ENCODE measurements at regions not wholly inside any gene's neighbourhood (a gene's known extent, or its start where the extent isn't known, plus 50 kb on each side); places are given as distances from the start of the nearest gene placed in this dataset.

- H3K27ac ChIP-seq = no peak overlapping the region
- intact Hi-C loops (cut with DNase I) = no loop called here
- 79 to 82% methylated on average over 3 of the region's 3 CpGs for WGBS, 2 donors
- TF ChIP-seq POLR2A (IDR thresholded peaks at IDR 0.05) = no peak
- TF ChIP-seq CTCF (IDR thresholded peaks at IDR 0.05) = no peak
- no peak overlapping the region for H3K4me3 ChIP-seq
- no peak for DNase-seq
- H3K27me3 ChIP-seq = no peaks in the 10 kb centered on the region
- H3K36me3 ChIP-seq = no peaks in the 10 kb centered on the region
- peaks cover 0 to 4% (median 0%) of the 10 kb centered on the region in 3 donors for H3K9me3 ChIP-seq
- H3K4me1 ChIP-seq = no peaks in the 10 kb centered on the region
These were observed 724.0 kb upstream of the MIR17HG start for GRCh38 chr13:90623318-90624011.

- no peak overlapping the region for H3K27ac ChIP-seq
- TF ChIP-seq POLR2A (IDR thresholded peaks at IDR 0.05) = no peak
- no peak for TF ChIP-seq CTCF (IDR thresholded peaks at IDR 0.05)
- H3K9me3 ChIP-seq = no peaks in the 10 kb centered on the region
- H3K4me1 ChIP-seq = no peaks in the 10 kb centered on the region
- no peaks in the 10 kb centered on the region for H3K36me3 ChIP-seq
- intact Hi-C loops (cut with DNase I) = no loop called here
- DNase-seq = no peak
- H3K27me3 ChIP-seq = no peaks in the 10 kb centered on the region
- WGBS, 2 donors = 65 to 79% methylated on average over 1 of the region's 1 CpG
- H3K4me3 ChIP-seq = no peak overlapping the region
These were observed 719.7 kb upstream of the MIR17HG start for GRCh38 chr13:90627813-90628212.

- WGBS, 2 donors = 58 to 75% methylated on average over 4 of the region's 4 CpGs
These were observed 719.0 kb upstream of the MIR17HG start for GRCh38 chr13:90628471-90628870.

GRCh38 chr13:90630716-90631115 lies 716.8 kb upstream of the MIR17HG start:
- no peaks in the 10 kb centered on the region for H3K36me3 ChIP-seq

More at GRCh38 chr13:90628471-90628870, 719.0 kb upstream of the MIR17HG start:
- Histone ChIP-seq H3K36me3 (no peaks in the 10 kb centered on the region), H3K27me3 (no peaks in the 10 kb centered on the region), H3K27ac (no peak overlapping the region), H3K4me3 (no peak overlapping the region), H3K9me3 (no peaks in the 10 kb centered on the region), H3K4me1 (no peaks in the 10 kb centered on the region)
- DNase-seq = no peak
- intact Hi-C loops (cut with DNase I) = no loop called here
- TF ChIP-seq CTCF (IDR thresholded peaks at IDR 0.05) = no peak

GRCh38 chr13:90632184-90632583 lies 715.3 kb upstream of the MIR17HG start:
- no peak for DNase-seq
- 70 to 71% methylated on average over 3 of the region's 3 CpGs for WGBS, 2 donors
- H3K36me3 ChIP-seq = no peaks in the 10 kb centered on the region
- no peak overlapping the region for H3K4me3 ChIP-seq
- no peak overlapping the region for H3K27ac ChIP-seq
- no peaks in the 10 kb centered on the region for H3K9me3 ChIP-seq
- no peaks in the 10 kb centered on the region for H3K4me1 ChIP-seq
- TF ChIP-seq POLR2A (IDR thresholded peaks at IDR 0.05) (no peak), CTCF (IDR thresholded peaks at IDR 0.05) (no peak)
- intact Hi-C loops (cut with DNase I) = no loop called here
- no peaks in the 10 kb centered on the region for H3K27me3 ChIP-seq

More at GRCh38 chr13:90630716-90631115, 716.8 kb upstream of the MIR17HG start:
- Histone ChIP-seq H3K4me1 (no peaks in the 10 kb centered on the region), H3K4me3 (no peak overlapping the region), H3K9me3 (no peaks in the 10 kb centered on the region), H3K27me3 (no peaks in the 10 kb centered on the region), H3K27ac (no peak overlapping the region)
- intact Hi-C loops (cut with DNase I) = no loop called here
- TF ChIP-seq CTCF (IDR thresholded peaks at IDR 0.05) (no peak), POLR2A (IDR thresholded peaks at IDR 0.05) (no peak)
- WGBS, 2 donors = 82 to 85% methylated on average over 3 of the region's 3 CpGs
- DNase-seq = no peak

All from esophagus squamous epithelium (tissue), 5 donors.